Sigmoid colon (tissue), 6 donors: ENCODE measurements at regions not wholly inside any gene's neighbourhood (a gene's known extent, or its start where the extent isn't known, plus 50 kb on each side); places are given as distances from the start of the nearest gene placed in this dataset.

Experiments used
- DNase-seq: peaks from one replicate; pipeline ENCODE4 v3.0.0-alpha.2; 2019
- H3K27ac ChIP-seq, 4 donors: fragments of 200-600 bp; sonication (generic); one replicate each; pipeline ENCODE4 v1.5.1; 2016 to 2019; ENCODE audit warnings: mild to moderate bottlenecking in 1 of 4
- H3K27me3 ChIP-seq, 3 donors: fragments of 200-600 bp; sonication (generic); one replicate each; pipeline ENCODE4 v1.5.1; 2019; ENCODE audit warnings: mild to moderate bottlenecking in 1 of 3
- H3K36me3 ChIP-seq, 4 donors: fragments of 200-600 bp; sonication (generic); one replicate each; pipeline ENCODE4 v1.5.1; 2016 to 2019
- H3K4me1 ChIP-seq, 4 donors: fragments of 200-600 bp; sonication (generic); one replicate each; pipeline ENCODE4 v1.5.1; 2017 to 2019
- H3K4me3 ChIP-seq, 4 donors: fragments of 200-600 bp; sonication (generic); one replicate each; pipeline ENCODE4 v1.5.1; 2017 to 2019; ENCODE audit warnings: mild to moderate bottlenecking in 2 of 4, moderate library complexity in 1 of 4
- H3K9me3 ChIP-seq, 4 donors: fragments of 200-600 bp in 3 of 4; sonication (generic) in 3 of 4; one replicate each; pipeline versions ENCODE4 v1.5.1 to v1.6.1; 2013 to 2019
- EP300 ChIP-seq, 4 donors: sonication (generic); formaldehyde crosslinking; IDR thresholded peaks; one replicate each; pipeline ENCODE4 v1.6.1; 2017; ENCODE audit warnings: antibody characterized with exemption in 4 of 4
- POLR2A ChIP-seq, 2 donors: fragments of 450-650 bp; IDR thresholded peaks; one replicate each; pipeline ENCODE4 v1.6.1; 2016; ENCODE audit warnings: antibody characterized with exemption in 2 of 2, mild to moderate bottlenecking in 2 of 2, moderate library complexity in 2 of 2
- POLR2AphosphoS5 ChIP-seq, 4 donors: sonication (generic); formaldehyde crosslinking; IDR thresholded peaks; one replicate each; pipeline ENCODE4 v1.6.1; 2017; ENCODE audit warnings: antibody characterized with exemption in 4 of 4
- WGBS, 2 donors: extraction: QIAGEN DNeasy Blood & Tissue Kit; methylation state at CpG; one replicate each; pipeline ENCODE4 v1.1.7; 2013; 5-methylcytosine and 5-hydroxymethylcytosine counted together
- intact Hi-C: fragments of 100-400 bp; cut with DNase I; formaldehyde crosslinking; loops from one replicate; pipeline ENCODE4 v1.15.1; 2023
- TF ChIP-seq, protein P1 (sequence below), 4 experiments: fragments of 450-650 bp in 3 of 4; fragments of 200-600 bp in 1 of 4; IDR thresholded peaks; one replicate each; pipeline ENCODE4 v1.5.1; 2016 to 2019; ENCODE audit warnings: antibody characterized with exemption in 4 of 4, mild to moderate bottlenecking in 3 of 4, moderate library complexity in 2 of 4
- donor health status: healthy with polysubstance abuse.
- donor health status: healthy.

DNA sequence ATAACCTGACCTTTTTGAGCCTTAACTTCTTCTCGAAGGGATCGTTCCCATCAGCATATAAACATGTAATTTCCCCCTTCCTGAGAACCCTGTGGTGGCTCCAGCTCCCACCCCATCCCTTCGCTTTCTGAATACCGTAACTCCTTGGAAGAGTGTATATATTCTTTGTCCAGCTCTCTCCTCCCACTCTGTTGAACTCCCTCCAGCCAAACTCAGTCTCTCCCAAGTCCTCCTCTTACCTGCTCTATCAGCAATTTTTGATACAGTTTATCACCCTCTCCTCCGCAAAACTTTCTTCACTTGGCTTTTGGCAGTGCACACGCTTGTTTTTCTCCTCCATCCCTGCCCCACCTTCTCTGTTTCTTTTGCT lies 109.9 kb upstream of the SLC25A33 start:
- Histone ChIP-seq H3K36me3 (no peaks in the 10 kb centered on the region), H3K27me3 (no peaks in the 10 kb centered on the region), H3K4me3 (peak overlapping the region; percentile 45 to 61 (median 50)), H3K9me3 (no peaks in the 10 kb centered on the region), H3K4me1 (peaks cover 0 to 12% (median 10%) of the 10 kb centered on the region in 4 donors), H3K27ac (peak overlapping the region; percentile 85 to 90 (median 88))
- 19 to 41% methylated on average over 6 of the region's 6 CpGs for WGBS, 2 donors
- DNase-seq = no peak
- intact Hi-C loops = loop anchor here (2.0 kb wide), 1 partner anchor 137 kb away; the partner anchor contains the start of gene SPSB1
- TF ChIP-seq, protein P1, sequence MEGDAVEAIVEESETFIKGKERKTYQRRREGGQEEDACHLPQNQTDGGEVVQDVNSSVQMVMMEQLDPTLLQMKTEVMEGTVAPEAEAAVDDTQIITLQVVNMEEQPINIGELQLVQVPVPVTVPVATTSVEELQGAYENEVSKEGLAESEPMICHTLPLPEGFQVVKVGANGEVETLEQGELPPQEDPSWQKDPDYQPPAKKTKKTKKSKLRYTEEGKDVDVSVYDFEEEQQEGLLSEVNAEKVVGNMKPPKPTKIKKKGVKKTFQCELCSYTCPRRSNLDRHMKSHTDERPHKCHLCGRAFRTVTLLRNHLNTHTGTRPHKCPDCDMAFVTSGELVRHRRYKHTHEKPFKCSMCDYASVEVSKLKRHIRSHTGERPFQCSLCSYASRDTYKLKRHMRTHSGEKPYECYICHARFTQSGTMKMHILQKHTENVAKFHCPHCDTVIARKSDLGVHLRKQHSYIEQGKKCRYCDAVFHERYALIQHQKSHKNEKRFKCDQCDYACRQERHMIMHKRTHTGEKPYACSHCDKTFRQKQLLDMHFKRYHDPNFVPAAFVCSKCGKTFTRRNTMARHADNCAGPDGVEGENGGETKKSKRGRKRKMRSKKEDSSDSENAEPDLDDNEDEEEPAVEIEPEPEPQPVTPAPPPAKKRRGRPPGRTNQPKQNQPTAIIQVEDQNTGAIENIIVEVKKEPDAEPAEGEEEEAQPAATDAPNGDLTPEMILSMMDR (IDR thresholded peaks at IDR 0.05) = no peak
- no peak for TF ChIP-seq POLR2A (IDR thresholded peaks at IDR 0.05)
- no peak for TF ChIP-seq POLR2AphosphoS5 (IDR thresholded peaks at IDR 0.05)
- no peak for TF ChIP-seq EP300 (IDR thresholded peaks at IDR 0.05)

DNA sequence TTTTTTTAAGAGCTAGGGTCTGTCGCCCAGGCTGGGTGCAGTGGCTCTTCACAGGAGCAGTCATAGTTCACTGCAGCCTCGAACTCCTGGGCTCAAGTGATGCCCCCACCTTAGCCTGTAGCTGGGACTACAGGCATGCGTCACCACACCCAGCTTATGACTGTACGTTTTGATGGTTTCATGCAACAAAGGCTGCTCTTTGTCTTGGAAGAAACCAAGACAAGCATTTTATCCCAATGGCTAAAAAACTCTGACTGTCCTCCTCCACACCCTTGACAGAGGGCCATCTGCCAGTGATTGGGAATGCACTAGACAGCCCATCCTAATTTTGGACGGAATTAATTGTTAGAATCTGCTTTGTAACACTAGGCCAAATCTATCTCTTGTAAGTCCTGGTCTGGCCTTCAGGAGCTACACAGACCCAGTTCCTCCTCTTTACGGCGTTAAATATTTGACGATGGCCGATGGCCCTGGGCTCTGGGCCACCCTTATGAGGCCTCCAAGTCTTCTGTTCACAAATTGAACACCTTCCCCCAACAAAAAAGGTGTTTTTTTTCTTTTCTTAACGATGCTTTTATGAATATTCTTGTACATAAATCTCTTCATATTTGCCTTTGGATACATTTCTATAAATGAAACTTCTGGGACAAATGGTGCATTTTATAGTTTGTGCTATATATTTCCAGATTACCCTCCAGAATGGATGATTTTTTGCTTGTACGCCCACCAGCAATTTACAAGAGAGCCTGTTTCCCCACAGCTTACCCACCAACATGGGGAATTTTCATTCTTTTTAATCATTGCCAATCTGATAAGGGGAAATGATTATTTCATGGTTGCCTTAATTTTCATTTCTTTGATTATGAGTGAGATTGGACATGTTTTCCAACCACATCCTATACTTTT lies 104.8 kb upstream of the SLC25A33 start:
- no peaks in the 10 kb centered on the region for H3K27me3 ChIP-seq
- H3K9me3 ChIP-seq = no peaks in the 10 kb centered on the region
- H3K4me1 ChIP-seq = peaks cover 0 to 8% (median 3%) of the 10 kb centered on the region in 4 donors
- TF ChIP-seq POLR2A (IDR thresholded peaks at IDR 0.05) (no peak), EP300 (IDR thresholded peaks at IDR 0.05) (no peak)
- intact Hi-C loops = no loop called here
- 57 to 81% methylated on average over 11 of the region's 11 CpGs for WGBS, 2 donors
- H3K36me3 ChIP-seq = no peaks in the 10 kb centered on the region
- no peak for DNase-seq
- no peak overlapping the region for H3K4me3 ChIP-seq
- H3K27ac ChIP-seq = peak overlapping the region in 1 of 4 donors; percentile 19

DNA sequence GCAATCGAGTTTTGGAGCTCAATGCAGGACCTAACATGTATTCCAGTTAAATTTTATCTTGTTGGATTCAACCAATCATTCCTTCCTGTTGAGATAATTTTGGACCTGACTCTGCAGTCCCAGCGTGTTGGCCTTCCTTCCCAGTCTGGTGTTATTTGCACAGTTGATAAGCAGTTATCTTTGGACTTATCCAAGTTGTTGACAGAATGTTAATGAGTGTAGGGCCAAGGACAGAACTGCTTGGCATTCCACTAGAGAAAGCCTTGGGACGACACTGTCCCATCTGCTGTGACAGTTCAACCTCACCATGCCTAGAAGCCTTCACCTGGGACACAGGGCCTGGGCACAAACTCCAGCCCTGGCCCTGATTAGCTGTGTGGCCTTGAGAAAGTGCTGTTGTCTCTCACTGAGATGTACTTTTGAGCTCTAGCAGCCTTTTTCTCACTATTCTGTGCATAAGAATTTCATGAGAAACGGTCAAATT lies 104.1 kb upstream of the SLC25A33 start:
- H3K27ac ChIP-seq = peak overlapping the region in 1 of 4 donors; percentile 28
- intact Hi-C loops = no loop called here
- no peak for TF ChIP-seq POLR2A (IDR thresholded peaks at IDR 0.05)
- TF ChIP-seq EP300 (IDR thresholded peaks at IDR 0.05) = no peak
- TF ChIP-seq, protein P1 (IDR thresholded peaks at IDR 0.05) = no peak
- no peak for TF ChIP-seq POLR2AphosphoS5 (IDR thresholded peaks at IDR 0.05)
- DNase-seq = no peak
- 18 to 60% methylated on average over 4 of the region's 4 CpGs for WGBS, 2 donors
- no peak overlapping the region for H3K4me3 ChIP-seq
- no peaks in the 10 kb centered on the region for H3K9me3 ChIP-seq
- H3K4me1 ChIP-seq = peaks cover 0 to 5% (median 0%) of the 10 kb centered on the region in 4 donors
- no peaks in the 10 kb centered on the region for H3K27me3 ChIP-seq
- no peaks in the 10 kb centered on the region for H3K36me3 ChIP-seq

DNA sequence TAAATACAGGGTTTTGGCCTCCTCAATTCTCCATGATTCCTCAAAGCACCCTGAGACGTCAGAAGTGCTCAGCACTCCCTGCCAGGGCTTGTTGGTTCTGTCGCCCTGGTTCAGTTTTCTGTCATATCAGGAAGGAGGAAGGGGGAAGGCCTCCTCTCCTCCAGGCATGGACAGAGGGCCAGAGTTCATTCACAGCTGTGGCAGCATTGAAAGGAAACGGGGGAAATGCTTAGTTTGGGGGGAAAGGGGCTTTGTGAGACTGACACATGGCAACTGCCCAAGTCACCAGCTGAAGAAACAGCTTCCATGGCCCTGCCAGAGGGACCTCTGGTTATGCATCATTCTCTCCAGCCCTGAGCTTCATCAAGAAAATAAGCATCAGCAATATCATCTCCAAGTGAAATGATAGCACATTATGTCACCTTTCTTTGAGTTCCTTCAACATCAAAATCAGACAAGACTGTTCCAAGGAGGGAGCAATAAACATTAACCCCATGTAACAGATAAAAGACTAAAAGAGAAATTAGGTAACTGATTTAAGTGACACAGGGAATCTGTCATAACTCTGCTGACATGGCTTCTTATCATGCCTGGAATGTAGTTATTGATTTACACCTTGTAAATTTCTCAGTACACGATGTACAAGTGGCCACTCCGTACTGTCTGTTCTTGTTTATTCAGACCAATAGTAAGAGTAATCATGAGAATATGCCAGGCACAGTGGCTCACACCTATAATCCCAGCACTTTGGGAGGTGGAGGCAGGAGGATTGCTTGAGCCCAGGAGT lies 103.2 kb upstream of the SLC25A33 start:
- intact Hi-C loops = no loop called here
- Histone ChIP-seq H3K4me3 (no peak overlapping the region), H3K27me3 (no peaks in the 10 kb centered on the region), H3K36me3 (no peaks in the 10 kb centered on the region), H3K9me3 (no peaks in the 10 kb centered on the region), H3K4me1 (peaks cover 0 to 7% (median 5%) of the 10 kb centered on the region in 4 donors), H3K27ac (peak overlapping the region in 1 of 4 donors; percentile 28)
- no peak for TF ChIP-seq EP300 (IDR thresholded peaks at IDR 0.05)
- TF ChIP-seq, protein P1 (IDR thresholded peaks at IDR 0.05) = no peak
- no peak for TF ChIP-seq POLR2AphosphoS5 (IDR thresholded peaks at IDR 0.05)
- no peak for TF ChIP-seq POLR2A (IDR thresholded peaks at IDR 0.05)
- WGBS, 2 donors = 18 to 61% methylated on average over 5 of the region's 5 CpGs
- DNase-seq = no peak
